Stomach (tissue), 8 donors: ENCODE measurements at regions not wholly inside any gene's neighbourhood (a gene's known extent, or its start where the extent isn't known, plus 50 kb on each side); places are given as distances from the start of the nearest gene placed in this dataset.

ENCODE experiments used
- DNase-seq, 2 donors: peaks; one replicate each; pipeline versions ENCODE4 v3.0.0 to v3.0.0-alpha.2; 2013 to 2019
- H3K27ac ChIP-seq, 5 donors: fragments of 200-600 bp in 4 of 5; sonication (generic) in 4 of 5; one replicate each; pipeline ENCODE4 v1.5.1; 2013 to 2019; ENCODE audit warnings: mild to moderate bottlenecking in 1 of 5, moderate library complexity in 1 of 5
- H3K27me3 ChIP-seq, 3 donors: fragments of 200-600 bp; sonication (generic); one replicate each; pipeline ENCODE4 v1.5.1; 2017 to 2019; ENCODE audit warnings: mixed run types in 1 of 3
- H3K36me3 ChIP-seq, 4 donors: fragments of 200-600 bp; sonication (generic); 1 replicate in 3 of 4; 2 replicates in 1 of 4; pipeline ENCODE4 v1.5.1; 2016 to 2019
- H3K4me1 ChIP-seq, 4 donors: fragments of 200-600 bp; sonication (generic); one replicate each; pipeline ENCODE4 v1.5.1; 2016 to 2019
- H3K4me3 ChIP-seq, 4 donors: fragments of 200-600 bp; sonication (generic) in 3 of 4; one replicate each; pipeline ENCODE4 v1.5.1; 2016 to 2019; ENCODE audit warnings: mild to moderate bottlenecking in 1 of 4
- H3K9me3 ChIP-seq, 4 donors: fragments of 200-600 bp; sonication (generic); one replicate each; pipeline ENCODE4 v1.5.1; 2016 to 2019
- CTCF ChIP-seq, 7 experiments: fragments of 450-650 bp in 4 of 7; fragments of 200-600 bp in 3 of 7; sonication (generic) in 3 of 7; IDR thresholded peaks; one replicate each; pipeline ENCODE4 v1.5.1; 2016 to 2019; ENCODE audit warnings: antibody characterized with exemption in 7 of 7, control low read depth in 2 of 7, mild to moderate bottlenecking in 1 of 7
- EP300 ChIP-seq: sonication (generic); formaldehyde crosslinking; IDR thresholded peaks from one replicate; pipeline ENCODE4 v1.6.1; 2017; ENCODE audit warnings: antibody characterized with exemption
- POLR2A ChIP-seq, 4 donors: fragments of 450-650 bp; IDR thresholded peaks; one replicate each; pipeline ENCODE4 v1.6.1; 2016; ENCODE audit warnings: antibody characterized with exemption in 4 of 4, control low read depth in 2 of 4, mild to moderate bottlenecking in 1 of 4, moderate library complexity in 1 of 4
- POLR2AphosphoS5 ChIP-seq, 3 donors: sonication (generic); formaldehyde crosslinking; IDR thresholded peaks; one replicate each; pipeline ENCODE4 v1.6.1; 2016; ENCODE audit warnings: antibody characterized with exemption in 3 of 3
- WGBS, 5 donors: extraction: QIAGEN DNeasy Blood & Tissue Kit in 3 of 5; methylation state at CpG; one replicate each; pipeline versions ENCODE4 v1.1.5 to v1.1.7; 2013 to 2018; 5-methylcytosine and 5-hydroxymethylcytosine counted together
- intact Hi-C: fragments of 100-400 bp; cut with DNase I; formaldehyde crosslinking; loops from one replicate; pipeline ENCODE4 v1.15.1; 2023; ENCODE audit warnings: low total_unique reads
- donor health status: healthy with polysubstance abuse.
- donor health status: Bipolar disorder and iron deficiency.
- donor health status: healthy.

- 61 to 92% (median 78%) methylated on average over 1 of the region's 1 CpG for WGBS, 5 donors
- Histone ChIP-seq H3K27me3 (peaks cover 0 to 9% (median 0%) of the 10 kb centered on the region in 3 donors), H3K27ac (no peak overlapping the region)
Observed at GRCh38 chr1:23610677-23611076, 51.4 kb upstream of the ID3 start.

GRCh38 chr1:23609971-23610370 is 50.7 kb upstream of the ID3 start:
- intact Hi-C loops: no loop called here
- TF ChIP-seq POLR2A (IDR thresholded peaks at IDR 0.05): no peak
- TF ChIP-seq EP300: no peak
- no peak for TF ChIP-seq CTCF (IDR thresholded peaks at IDR 0.05)
- no peak for TF ChIP-seq POLR2AphosphoS5 (IDR thresholded peaks at IDR 0.05)
- no peak overlapping the region for H3K27ac ChIP-seq
- H3K36me3 ChIP-seq: no peaks in the 10 kb centered on the region
- no peak overlapping the region for H3K4me3 ChIP-seq
- H3K4me1 ChIP-seq: no peaks in the 10 kb centered on the region
- no peaks in the 10 kb centered on the region for H3K9me3 ChIP-seq
- 86 to 97% (median 95%) methylated on average over 5 of the region's 5 CpGs for WGBS, 5 donors
- DNase-seq: no peak
- H3K27me3 ChIP-seq: peaks cover 0 to 9% (median 0%) of the 10 kb centered on the region in 3 donors

More at GRCh38 chr1:23610677-23611076, 51.4 kb upstream of the ID3 start:
- no peaks in the 10 kb centered on the region for H3K36me3 ChIP-seq
- no peak for DNase-seq
- no peaks in the 10 kb centered on the region for H3K4me1 ChIP-seq
- H3K9me3 ChIP-seq: no peaks in the 10 kb centered on the region
- intact Hi-C loops: no loop called here
- H3K4me3 ChIP-seq: no peak overlapping the region
- TF ChIP-seq POLR2A (IDR thresholded peaks at IDR 0.05) (no peak), POLR2AphosphoS5 (IDR thresholded peaks at IDR 0.05) (no peak), EP300 (no peak), CTCF (IDR thresholded peaks at IDR 0.05) (no peak)
